ENCODE measurements at regions not wholly inside any gene's neighbourhood (a gene's known extent, or its start where the extent isn't known, plus 50 kb on each side); places are given as distances from the start of the nearest gene placed in this dataset.

- WGBS, 10 experiments, result 0 to 100% (median 22%) methylated on average over 1 to 7 of the region's 9 CpGs; no CpG with 5 or more reads in 1 of the 10 experiments
- no peak overlapping the region for H3K4me3 ChIP-seq
- H3K4me1 ChIP-seq (replicated peaks in 1 of 2), result peaks cover 7 to 21% of the 10 kb centered on the region in 2 donors
- no peak overlapping the region for H3K27ac ChIP-seq
- in situ Hi-C loops (cut with MboI; ENCODE audit: low pct_unique_long_range_greater_than_20kb in 2 of 9, low sequenced_read_pairs in 9 of 9, unreplicated experiment in 9 of 9), result loop anchor here in 1 of 9 experiments (25.0 kb wide), 1 partner anchor 1307 kb away; no protein-coding TSS in a partner anchor
- peak; percentile 65 to 97 (median 78) for ATAC-seq (replicated peaks in 6 of 8)
Measured at GRCh38 chr2:133844214-133844892, 276.1 kb upstream of the NCKAP5 start.

- Histone ChIP-seq H3K4me3 (no peak overlapping the region), H3K4me1 (replicated peaks in 1 of 2) (peaks cover 7 to 21% of the 10 kb centered on the region in 2 donors), H3K27ac (no peak overlapping the region)
- ATAC-seq (replicated peaks in 6 of 8), result no peak
- WGBS, 10 experiments, result 80 to 100% (median 88%) methylated on average over 1 to 4 of the region's 4 CpGs; no CpG with 5 or more reads in 4 of the 10 experiments
- in situ Hi-C loops (cut with MboI; ENCODE audit: low pct_unique_long_range_greater_than_20kb in 2 of 9, low sequenced_read_pairs in 9 of 9, unreplicated experiment in 9 of 9), result loop anchor here in 1 of 9 experiments (25.0 kb wide), 1 partner anchor 1309 kb away; no protein-coding TSS in a partner anchor
Measured at GRCh38 chr2:133846476-133846875, 278.2 kb upstream of the NCKAP5 start.

DNA sequence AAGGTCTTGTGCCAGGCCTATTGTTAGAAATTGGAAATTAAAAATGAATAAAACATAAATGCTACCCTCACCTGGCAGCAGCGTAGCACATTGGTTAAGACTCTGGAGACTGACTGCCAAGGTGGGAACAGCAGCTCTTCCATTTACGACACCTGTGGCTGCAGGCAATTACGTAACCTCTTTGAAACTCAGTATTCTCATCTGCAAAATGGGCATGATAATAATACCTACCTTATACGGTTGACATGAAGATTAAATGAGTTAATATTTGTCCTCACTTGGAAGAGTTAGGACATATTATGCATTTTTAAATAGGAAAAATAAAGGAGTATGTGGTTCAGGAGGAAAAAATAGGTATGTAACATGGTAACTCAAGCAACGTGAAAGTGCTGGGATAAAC lies 279.3 kb upstream of the NCKAP5 start:
- ATAC-seq (replicated peaks in 6 of 8), result no peak
- in situ Hi-C loops (cut with MboI; ENCODE audit: low pct_unique_long_range_greater_than_20kb in 2 of 9, low sequenced_read_pairs in 9 of 9, unreplicated experiment in 9 of 9), result loop anchor here in 1 of 9 experiments (25.0 kb wide), 1 partner anchor 1310 kb away; no protein-coding TSS in a partner anchor
- H3K27ac ChIP-seq, result no peak overlapping the region
- H3K4me1 ChIP-seq (replicated peaks in 1 of 2), result peaks cover under 1 to 13% of the 10 kb centered on the region in 2 donors
- WGBS, 10 experiments, result 64 to 100% (median 87%) methylated on average over 1 to 5 of the region's 5 CpGs
- H3K4me3 ChIP-seq, result no peak overlapping the region

- in situ Hi-C loops (cut with MboI; ENCODE audit: low pct_unique_long_range_greater_than_20kb in 2 of 9, low sequenced_read_pairs in 9 of 9, unreplicated experiment in 9 of 9), result loop anchor here in 1 of 9 experiments (25.0 kb wide), 1 partner anchor 1311 kb away; no protein-coding TSS in a partner anchor
- 0 to 100% (median 78%) methylated on average over 1 to 3 of the region's 4 CpGs; no CpG with 5 or more reads in 2 of the 10 experiments for WGBS, 10 experiments
- H3K27ac ChIP-seq, result no peak overlapping the region
- no peak for ATAC-seq (replicated peaks in 6 of 8)
- peaks cover 0 to 7% of the 10 kb centered on the region in 2 donors for H3K4me1 ChIP-seq (replicated peaks in 1 of 2)
- no peak overlapping the region for H3K4me3 ChIP-seq
Measured at GRCh38 chr2:133848111-133848649, 279.9 kb upstream of the NCKAP5 start.

- no peak overlapping the region for H3K27ac ChIP-seq
- H3K4me3 ChIP-seq, result no peak overlapping the region
- WGBS, 10 experiments, result 71 to 100% (median 77%) methylated on average over 1 of the region's 1 CpG; no CpG with 5 or more reads in 4 of the 10 experiments
- no peaks in the 10 kb centered on the region for H3K4me1 ChIP-seq (replicated peaks in 1 of 2)
- in situ Hi-C loops (cut with MboI; ENCODE audit: low pct_unique_long_range_greater_than_20kb in 2 of 9, low sequenced_read_pairs in 9 of 9, unreplicated experiment in 9 of 9), result loop anchor here in 1 of 9 experiments (25.0 kb wide), 1 partner anchor 1312 kb away; no protein-coding TSS in a partner anchor
- ATAC-seq (replicated peaks in 6 of 8), result no peak
Measured at GRCh38 chr2:133849341-133849740, 281.1 kb upstream of the NCKAP5 start.

DNA sequence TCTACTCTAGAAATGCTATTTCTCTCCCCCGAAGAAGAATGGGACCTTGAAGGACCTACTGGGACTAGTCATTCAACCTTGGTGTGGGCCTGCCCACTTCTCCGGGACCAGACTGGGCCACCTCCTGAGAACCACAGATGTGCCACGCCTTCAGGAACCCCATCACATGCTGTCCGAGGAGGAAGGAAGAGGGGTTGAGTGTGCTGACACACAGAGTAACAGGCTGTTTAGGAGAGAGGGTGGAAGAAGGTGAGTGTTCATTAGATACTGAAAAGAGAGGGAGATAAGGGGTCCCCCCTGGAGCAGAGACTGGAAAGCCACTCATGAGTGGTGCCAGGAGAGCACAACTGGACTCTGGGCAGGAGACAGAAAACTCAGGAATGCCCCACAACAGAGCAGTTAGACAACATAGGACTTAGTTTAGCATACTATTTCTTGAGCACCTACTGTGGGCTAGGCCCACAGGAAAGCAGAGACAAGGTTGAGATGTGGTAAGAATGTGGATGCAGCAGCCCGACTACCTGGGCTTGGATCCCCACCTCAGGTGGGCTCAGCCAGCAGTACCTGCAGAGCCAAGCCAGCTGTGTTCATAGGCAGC lies 286.4 kb upstream of the NCKAP5 start:
- 50 to 100% (median 87%) methylated on average over 1 to 4 of the region's 5 CpGs; no CpG with 5 or more reads in 4 of the 10 experiments for WGBS, 10 experiments
- H3K4me1 ChIP-seq (replicated peaks in 1 of 2), result peaks cover 0 to 1% of the 10 kb centered on the region in 2 donors
- no peak overlapping the region for H3K4me3 ChIP-seq
- in situ Hi-C loops (cut with MboI; ENCODE audit: low pct_unique_long_range_greater_than_20kb in 2 of 9, low sequenced_read_pairs in 9 of 9, unreplicated experiment in 9 of 9), result no loop called here
- no peak for ATAC-seq (replicated peaks in 6 of 8)
- no peak overlapping the region for H3K27ac ChIP-seq

DNA sequence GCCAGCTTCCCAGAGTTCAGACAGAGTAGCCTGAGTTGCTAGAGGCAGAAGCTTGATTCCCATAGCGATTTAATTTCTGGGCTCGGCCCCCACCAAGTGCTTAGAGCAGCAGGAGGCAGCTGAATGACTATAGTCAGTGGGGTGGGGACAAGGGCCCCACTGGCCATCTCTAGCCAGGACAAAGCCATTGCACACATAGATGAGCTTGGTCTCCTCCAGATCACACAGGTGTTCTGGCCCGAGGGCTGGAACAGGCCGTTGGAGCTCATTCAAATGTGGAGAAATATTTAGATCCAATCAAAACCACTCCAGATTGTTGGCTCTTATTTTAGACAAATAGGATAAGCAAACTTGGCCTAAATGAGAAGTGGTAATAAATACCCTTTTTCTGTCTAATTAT lies 287.3 kb upstream of the NCKAP5 start:
- in situ Hi-C loops (cut with MboI; ENCODE audit: low pct_unique_long_range_greater_than_20kb in 2 of 9, low sequenced_read_pairs in 9 of 9, unreplicated experiment in 9 of 9), result no loop called here
- ATAC-seq (replicated peaks in 6 of 8), result no peak

DNA sequence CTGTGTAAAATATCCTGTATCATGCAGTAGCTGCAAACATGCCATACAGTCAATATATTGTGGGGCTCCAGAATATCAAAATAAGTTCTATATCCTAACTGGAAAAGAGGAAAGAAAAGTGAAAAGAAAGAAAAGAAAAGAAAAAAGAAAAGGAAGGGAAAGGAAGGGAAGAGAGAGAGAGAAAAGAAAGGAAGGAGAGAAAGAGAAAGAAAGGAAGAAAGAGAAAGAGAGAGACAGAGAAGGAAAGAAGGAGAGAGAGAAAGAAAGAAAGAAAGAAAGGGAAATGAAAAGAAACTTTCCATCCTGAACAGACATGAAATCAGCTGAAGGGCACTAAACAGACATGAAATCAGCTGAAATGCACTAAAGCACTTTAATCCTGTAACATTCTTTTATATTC lies 288.4 kb upstream of the NCKAP5 start:
- H3K4me3 ChIP-seq, result no peak overlapping the region
- ATAC-seq (replicated peaks in 6 of 8), result no peak
- H3K27ac ChIP-seq, result no peak overlapping the region
- in situ Hi-C loops (cut with MboI; ENCODE audit: low pct_unique_long_range_greater_than_20kb in 2 of 9, low sequenced_read_pairs in 9 of 9, unreplicated experiment in 9 of 9), result no loop called here
- peaks cover 0 to 3% of the 10 kb centered on the region in 2 donors for H3K4me1 ChIP-seq (replicated peaks in 1 of 2)

More for the DNA sequence above, 287.3 kb upstream of the NCKAP5 start:
- 28 to 100% (median 90%) methylated on average over 2 to 4 of the region's 4 CpGs; no CpG with 5 or more reads in 6 of the 10 experiments for WGBS, 10 experiments
- Histone ChIP-seq H3K4me3 (no peak overlapping the region), H3K27ac (no peak overlapping the region), H3K4me1 (replicated peaks in 1 of 2) (peaks cover 0 to 3% of the 10 kb centered on the region in 2 donors)

DNA sequence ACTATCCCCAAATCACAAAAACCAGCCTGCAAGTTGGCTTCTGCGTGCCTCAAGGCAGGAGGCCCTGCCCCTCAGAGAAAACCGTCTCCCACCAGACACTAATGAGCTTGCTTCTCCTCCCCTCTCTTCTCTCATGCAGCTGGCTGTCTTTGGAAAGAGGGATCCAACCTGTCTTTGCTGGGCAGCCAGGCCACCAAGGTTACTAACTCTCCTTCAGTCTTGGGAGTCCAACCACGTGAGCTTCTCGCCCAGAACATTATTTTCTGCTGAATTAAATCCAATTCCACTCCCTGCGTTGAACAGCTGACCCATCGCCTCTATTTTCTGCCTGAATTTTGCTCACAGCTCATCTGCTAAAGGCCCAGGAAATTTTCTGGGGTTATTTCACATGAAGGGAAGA lies 291.3 kb upstream of the NCKAP5 start:
- ATAC-seq (replicated peaks in 6 of 8), result peak in 2 of 8 experiments; percentile 31 to 43
- Histone ChIP-seq H3K4me3 (no peak overlapping the region), H3K27ac (no peak overlapping the region), H3K4me1 (replicated peaks in 1 of 2) (peaks cover 0 to 3% of the 10 kb centered on the region in 2 donors)
- in situ Hi-C loops (cut with MboI; ENCODE audit: low pct_unique_long_range_greater_than_20kb in 2 of 9, low sequenced_read_pairs in 9 of 9, unreplicated experiment in 9 of 9), result no loop called here
- WGBS, 10 experiments, result 45 to 100% (median 76%) methylated on average over 1 to 6 of the region's 6 CpGs; no CpG with 5 or more reads in 2 of the 10 experiments

DNA sequence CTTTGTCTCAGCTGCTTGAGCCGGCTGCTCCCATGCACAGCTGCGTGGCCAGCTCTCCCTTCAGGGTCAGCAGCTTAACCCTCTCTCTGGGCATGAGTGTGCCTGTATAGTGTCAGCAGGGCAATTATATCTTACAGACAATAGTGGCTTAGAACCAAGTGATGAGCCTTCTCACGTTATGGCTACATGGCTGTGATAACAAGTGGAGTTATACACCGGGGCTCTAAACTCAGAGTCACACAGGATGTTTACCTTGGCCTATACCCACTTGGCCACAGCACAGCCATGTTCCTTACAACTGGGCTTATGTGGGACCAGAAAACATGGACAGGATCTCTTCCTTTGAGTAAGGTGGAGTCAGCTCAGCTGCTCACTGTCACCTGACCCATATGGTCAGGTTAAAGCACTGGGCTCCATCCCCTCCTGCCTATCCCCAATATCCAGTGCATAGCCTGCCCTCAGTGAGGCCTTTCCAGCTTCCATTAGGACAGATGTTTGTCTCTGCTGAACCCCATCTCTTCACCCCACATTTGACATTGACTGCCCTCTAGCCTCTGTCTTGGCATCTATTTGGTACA lies 294.2 kb upstream of the NCKAP5 start:
- H3K4me1 ChIP-seq (replicated peaks in 1 of 2), result peaks cover 0 to 8% of the 10 kb centered on the region in 2 donors
- no peak overlapping the region for H3K4me3 ChIP-seq
- ATAC-seq (replicated peaks in 6 of 8), result no peak
- H3K27ac ChIP-seq, result no peak overlapping the region
- in situ Hi-C loops (cut with MboI; ENCODE audit: low pct_unique_long_range_greater_than_20kb in 2 of 9, low sequenced_read_pairs in 9 of 9, unreplicated experiment in 9 of 9), result no loop called here
- 25 to 100% (median 73%) methylated on average over 1 to 3 of the region's 4 CpGs; no CpG with 5 or more reads in 4 of the 10 experiments for WGBS, 10 experiments

DNA sequence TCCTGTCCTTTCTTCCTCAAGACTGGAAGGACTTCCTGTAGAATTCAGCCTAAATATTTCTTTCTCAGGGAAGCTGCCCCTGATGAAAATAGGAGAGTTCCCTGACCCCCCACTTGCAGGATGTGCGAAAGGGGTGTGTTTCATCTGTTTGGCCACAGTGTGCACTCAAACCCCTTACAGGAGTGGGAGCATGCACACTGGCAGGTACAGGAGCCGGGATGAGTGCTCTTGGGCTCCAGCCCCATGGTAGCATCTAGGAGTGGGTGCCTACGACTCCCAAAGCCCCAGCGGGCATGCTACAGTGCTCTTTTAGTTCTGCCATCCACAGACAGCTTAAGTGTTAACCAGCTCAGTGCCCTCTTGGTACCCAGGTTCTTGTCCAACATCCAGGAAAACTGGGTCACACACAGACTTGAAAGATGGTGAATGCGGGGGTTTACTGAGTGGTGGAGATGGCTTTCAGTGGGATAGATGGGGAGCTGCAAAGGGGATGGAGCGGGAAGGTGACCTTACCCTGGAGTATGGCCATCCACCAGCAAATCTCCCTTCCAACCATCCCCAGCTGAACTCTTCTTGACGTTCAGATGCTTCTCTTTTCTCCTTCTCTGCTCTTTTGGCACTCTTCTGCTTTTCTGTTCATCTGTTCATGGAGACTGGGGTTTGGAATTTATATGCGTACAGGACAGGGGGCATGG lies 295.0 kb upstream of the NCKAP5 start:
- 0 to 100% (median 76%) methylated on average over 1 to 5 of the region's 8 CpGs; no CpG with 5 or more reads in 2 of the 10 experiments for WGBS, 10 experiments
- Histone ChIP-seq H3K27ac (no peak overlapping the region), H3K4me1 (replicated peaks in 1 of 2) (peaks cover 0 to 8% of the 10 kb centered on the region in 2 donors), H3K4me3 (no peak overlapping the region)
- ATAC-seq (replicated peaks in 6 of 8), result no peak
- in situ Hi-C loops (cut with MboI; ENCODE audit: low pct_unique_long_range_greater_than_20kb in 2 of 9, low sequenced_read_pairs in 9 of 9, unreplicated experiment in 9 of 9), result no loop called here

DNA sequence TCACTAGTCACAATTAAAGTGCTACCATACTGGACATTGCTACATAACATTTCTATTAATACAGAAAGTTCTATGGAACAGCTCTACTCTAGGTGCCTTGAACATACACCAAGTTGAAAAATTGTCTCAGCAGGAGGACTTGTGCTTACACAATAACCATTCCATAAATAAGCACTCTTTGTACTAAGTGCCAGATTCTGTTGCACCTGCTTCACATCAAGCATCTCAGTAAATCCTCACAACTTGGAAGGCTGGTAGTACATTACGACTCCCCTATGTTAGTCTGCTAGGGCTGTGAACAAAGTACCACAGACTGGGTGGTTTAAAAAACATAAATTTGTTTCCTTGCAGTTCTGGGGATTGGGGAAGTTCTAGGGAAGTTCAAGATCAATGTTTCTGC lies 296.9 kb upstream of the NCKAP5 start:
- Histone ChIP-seq H3K4me3 (no peak overlapping the region), H3K27ac (no peak overlapping the region), H3K4me1 (replicated peaks in 1 of 2) (peaks cover 0 to 5% of the 10 kb centered on the region in 2 donors)
- in situ Hi-C loops (cut with MboI; ENCODE audit: low pct_unique_long_range_greater_than_20kb in 2 of 9, low sequenced_read_pairs in 9 of 9, unreplicated experiment in 9 of 9), result no loop called here
- ATAC-seq (replicated peaks in 6 of 8), result no peak
- 0 to 92% (median 63%) methylated on average over 1 of the region's 1 CpG; no CpG with 5 or more reads in 6 of the 10 experiments for WGBS, 10 experiments

Measured in motor neuron (in vitro differentiated cells).